ENCODE measurements at regions not wholly inside any gene's neighbourhood (a gene's known extent, or its start where the extent isn't known, plus 50 kb on each side); places are given as distances from the start of the nearest gene placed in this dataset.
A peak's percentile ranks its signal among the peaks of the same experiment; 100 is the strongest.

GRCh38 chr17:72578817-72579470 lies 458.1 kb downstream of the SOX9 start:
- DNase-seq (ENCODE audit: low spot score) = no peak

GRCh38 chr17:72579990-72580320 lies 459.1 kb downstream of the SOX9 start:
- DNase-seq (ENCODE audit: low spot score) = no peak

GRCh38 chr17:72580321-72581127 lies 459.7 kb downstream of the SOX9 start:
- no peak for DNase-seq (ENCODE audit: low spot score)

GRCh38 chr17:72587156-72587555 lies 466.3 kb downstream of the SOX9 start:
- no peak for DNase-seq (ENCODE audit: low spot score)

GRCh38 chr17:72587773-72588511 lies 467.1 kb downstream of the SOX9 start:
- peak; percentile 20 for DNase-seq (ENCODE audit: low spot score)

GRCh38 chr17:72588561-72588960 lies 467.7 kb downstream of the SOX9 start:
- no peak for DNase-seq (ENCODE audit: low spot score)

GRCh38 chr17:72588961-72589360 lies 468.1 kb downstream of the SOX9 start:
- DNase-seq (ENCODE audit: low spot score) = peak; percentile 24

- no peak for DNase-seq (ENCODE audit: low spot score)
Measured at GRCh38 chr17:72590382-72590781, 469.6 kb downstream of the SOX9 start.

GRCh38 chr17:72590882-72591281 lies 470.1 kb downstream of the SOX9 start:
- no peak for DNase-seq (ENCODE audit: low spot score)

- no peak for DNase-seq (ENCODE audit: low spot score)
Measured at GRCh38 chr17:72591289-72592241, 470.7 kb downstream of the SOX9 start.

GRCh38 chr17:72592242-72592966 lies 471.6 kb downstream of the SOX9 start:
- peak; percentile 61 for DNase-seq (ENCODE audit: low spot score)

GRCh38 chr17:72592967-72593325 lies 472.1 kb downstream of the SOX9 start:
- no peak for DNase-seq (ENCODE audit: low spot score)

- DNase-seq (ENCODE audit: low spot score) = no peak
Measured at GRCh38 chr17:72594248-72594647, 473.4 kb downstream of the SOX9 start.

All from CD4-positive, alpha-beta T cell treated with Interleukin-6 at 100 ng/mL for 8 hours (primary cell).